ENCODE measurements at regions not wholly inside any gene's neighbourhood (a gene's known extent, or its start where the extent isn't known, plus 50 kb on each side); places are given as distances from the start of the nearest gene placed in this dataset.

GRCh38 chr4:187094144-187094543, 370.5 kb upstream of the FAT1 start:
- TF ChIP-seq, protein P1, sequence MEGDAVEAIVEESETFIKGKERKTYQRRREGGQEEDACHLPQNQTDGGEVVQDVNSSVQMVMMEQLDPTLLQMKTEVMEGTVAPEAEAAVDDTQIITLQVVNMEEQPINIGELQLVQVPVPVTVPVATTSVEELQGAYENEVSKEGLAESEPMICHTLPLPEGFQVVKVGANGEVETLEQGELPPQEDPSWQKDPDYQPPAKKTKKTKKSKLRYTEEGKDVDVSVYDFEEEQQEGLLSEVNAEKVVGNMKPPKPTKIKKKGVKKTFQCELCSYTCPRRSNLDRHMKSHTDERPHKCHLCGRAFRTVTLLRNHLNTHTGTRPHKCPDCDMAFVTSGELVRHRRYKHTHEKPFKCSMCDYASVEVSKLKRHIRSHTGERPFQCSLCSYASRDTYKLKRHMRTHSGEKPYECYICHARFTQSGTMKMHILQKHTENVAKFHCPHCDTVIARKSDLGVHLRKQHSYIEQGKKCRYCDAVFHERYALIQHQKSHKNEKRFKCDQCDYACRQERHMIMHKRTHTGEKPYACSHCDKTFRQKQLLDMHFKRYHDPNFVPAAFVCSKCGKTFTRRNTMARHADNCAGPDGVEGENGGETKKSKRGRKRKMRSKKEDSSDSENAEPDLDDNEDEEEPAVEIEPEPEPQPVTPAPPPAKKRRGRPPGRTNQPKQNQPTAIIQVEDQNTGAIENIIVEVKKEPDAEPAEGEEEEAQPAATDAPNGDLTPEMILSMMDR (IDR thresholded peaks at IDR 0.05) = no peak
- no peak for TF ChIP-seq EZH2 (IDR thresholded peaks at IDR 0.05)
- TF ChIP-seq EZH2phosphoT487 (IDR thresholded peaks at IDR 0.05) = no peak

All from neural progenitor cell (in vitro differentiated cells).